HEK293T (cell line): ENCODE measurements at regions not wholly inside any gene's neighbourhood (a gene's known extent, or its start where the extent isn't known, plus 50 kb on each side); places are given as distances from the start of the nearest gene placed in this dataset.

ENCODE experiments used
- BHLHE40 ChIP-seq: fragments of 450-650 bp; IDR thresholded peaks from 2 replicates; pipeline ENCODE4 v1.6.1; 2016; ENCODE audit warnings: mild to moderate bottlenecking, moderate library complexity, borderline replicate concordance
- LEF1 ChIP-seq: fragments of 450-650 bp; IDR thresholded peaks from 2 replicates; pipeline ENCODE4 v1.6.1; 2017; ENCODE audit warnings: mild to moderate bottlenecking, borderline replicate concordance
- SP1 ChIP-seq: fragments of 450-650 bp; IDR thresholded peaks from 2 replicates; pipeline ENCODE4 v1.6.1; 2017
- SUZ12 ChIP-seq: fragments of 450-650 bp; IDR thresholded peaks from 2 replicates; pipeline ENCODE4 v1.6.1; 2016; ENCODE audit warnings: mild to moderate bottlenecking
- ZNF384 ChIP-seq: fragments of 450-650 bp; IDR thresholded peaks from 2 replicates; pipeline ENCODE4 v1.6.1; 2016

- TF ChIP-seq BHLHE40 = no peak
- TF ChIP-seq LEF1 = no peak
- TF ChIP-seq SP1 = no peak
- no peak for TF ChIP-seq SUZ12
- no peak for TF ChIP-seq ZNF384
Measured at GRCh38 chr4:161002386-161002785, 1161.4 kb downstream of the FSTL5 start.
